SK-N-SH (cell line): ENCODE measurements at regions not wholly inside any gene's neighbourhood (a gene's known extent, or its start where the extent isn't known, plus 50 kb on each side); places are given as distances from the start of the nearest gene placed in this dataset.

ENCODE experiments used
- CTCF ChIA-PET: fragments of 300-600, 350-600 bp; formaldehyde crosslinking; extraction: SDS; loops from one replicate; lab custom pipeline; 2021; lab: Yijun Ruan, JAX
- POLR2A ChIA-PET: fragments of 350-600 bp; sonication (Branson Sonifier 250); formaldehyde crosslinking; extraction: SDS; loops from one replicate; lab custom pipeline; 2020; ENCODE audit warnings: antibody characterized with exemption, inconsistent platforms; lab: Yijun Ruan, JAX
- DNase-seq: peaks from one replicate; pipeline ENCODE4 v3.0.0; 2012
- H2AFZ ChIP-seq: fragments of 200-600 bp; sonication (generic); 2 replicates; pipeline ENCODE4 v1.8.1; 2016; ENCODE audit warnings: antibody characterized with exemption, mild to moderate bottlenecking, low read depth
- H3F3A ChIP-seq: fragments of 200-600 bp; sonication (generic); replicated peaks from 2 replicates; pipeline ENCODE3; 2016; ENCODE audit warnings: antibody characterized with exemption, mild to moderate bottlenecking; ENCODE audit not compliant: insufficient read depth
- H3K27ac ChIP-seq, 2 experiments: fragments of 200-500 bp in 1 of 2; fragments of 200-600 bp in 1 of 2; sonication (Bioruptor generic) in 1 of 2; sonication (generic), shearing (Covaris generic) in 1 of 2; 2 replicates each; pipeline versions ENCODE4 v1.5.1 to v1.6.1; 2014 to 2016; ENCODE audit warnings: low read depth in 2 of 2, inconsistent platforms in 1 of 2, low read length in 1 of 2, mild to moderate bottlenecking in 1 of 2, mixed read lengths in 1 of 2
- H3K27me3 ChIP-seq: fragments of 200-600 bp; sonication (generic), shearing (Covaris generic); 2 replicates; pipeline ENCODE4 v1.6.1; 2016; ENCODE audit warnings: mixed run types; ENCODE audit not compliant: insufficient read depth
- H3K36me3 ChIP-seq, 2 experiments: fragments of 200-500 bp in 1 of 2; fragments of 200-600 bp in 1 of 2; sonication (Bioruptor generic) in 1 of 2; sonication (generic) in 1 of 2; replicated peaks in 1 of 2; 2 replicates each; pipeline versions ENCODE3 to v1.5.1; 2014 to 2016; ENCODE audit warnings: low read length in 1 of 2, mild to moderate bottlenecking in 1 of 2; ENCODE audit not compliant: insufficient read depth in 2 of 2, control insufficient read depth in 1 of 2
- H3K4me1 ChIP-seq, 2 experiments: fragments of 200-500 bp in 1 of 2; fragments of 200-600 bp in 1 of 2; sonication (Bioruptor generic) in 1 of 2; sonication (generic), shearing (Covaris generic) in 1 of 2; 2 replicates each; pipeline versions ENCODE4 v1.5.1 to v1.6.1; 2014 to 2016; ENCODE audit warnings: low read depth in 1 of 2, low read length in 1 of 2, mixed run types in 1 of 2; ENCODE audit not compliant: insufficient read depth in 2 of 2, control insufficient read depth in 1 of 2
- H3K4me2 ChIP-seq: fragments of 200-600 bp; sonication (generic), shearing (Covaris generic); 2 replicates; pipeline ENCODE4 v1.6.1; 2017; ENCODE audit warnings: mixed run types
- H3K4me3 ChIP-seq, 2 experiments: fragments of 200-500 bp in 1 of 2; fragments of 200-600 bp in 1 of 2; sonication (Bioruptor generic) in 1 of 2; sonication (generic), shearing (Covaris generic) in 1 of 2; 2 replicates each; pipeline versions ENCODE4 v1.5.1 to v1.8.1; 2014 to 2016; ENCODE audit warnings: low read depth in 2 of 2, inconsistent platforms in 1 of 2, low read length in 1 of 2, mild to moderate bottlenecking in 1 of 2, mixed read lengths in 1 of 2, moderate library complexity in 1 of 2
- H3K79me2 ChIP-seq: fragments of 200-600 bp; sonication (generic); 2 replicates; pipeline ENCODE4 v1.8.1; 2017; ENCODE audit warnings: mild to moderate bottlenecking; ENCODE audit not compliant: insufficient read depth
- H3K9ac ChIP-seq: fragments of 200-600 bp; sonication (generic); 2 replicates; pipeline ENCODE4 v1.6.1; 2017; ENCODE audit warnings: mixed run types
- H3K9me2 ChIP-seq: fragments of 200-600 bp; sonication (generic); 2 replicates; pipeline ENCODE4 v1.6.1; 2017; ENCODE audit warnings: mixed run types
- H3K9me3 ChIP-seq: fragments of 200-600 bp; sonication (generic); 2 replicates; pipeline ENCODE4 v1.6.1; 2017; ENCODE audit warnings: mixed run types, mild to moderate bottlenecking, moderate library complexity
- H4K20me1 ChIP-seq: fragments of 200-600 bp; sonication (generic); 2 replicates; pipeline ENCODE4 v1.6.1; 2017; ENCODE audit warnings: mild to moderate bottlenecking, mixed run types; ENCODE audit not compliant: insufficient read depth
- EP300 ChIP-seq, 2 experiments: IDR thresholded peaks; 2 replicates each; pipeline versions ENCODE4 v1.4.0 to v1.6.1; 2012; ENCODE audit warnings: borderline replicate concordance in 1 of 2, low read depth in 1 of 2, low read length in 1 of 2
- FOXJ3 ChIP-seq: sonication (generic); formaldehyde crosslinking; IDR thresholded peaks from 2 replicates; pipeline ENCODE4 v1.5.1; 2020; ENCODE audit warnings: mild to moderate bottlenecking, missing genetic modification reagents
- FOXM1 ChIP-seq: IDR thresholded peaks from 2 replicates; pipeline ENCODE4 v1.4.0; 2012; ENCODE audit warnings: low read depth, mild to moderate bottlenecking
- GATA2 ChIP-seq: sonication (generic); formaldehyde crosslinking; IDR thresholded peaks from 2 replicates; pipeline ENCODE4 v1.5.0; 2020; ENCODE audit warnings: mild to moderate bottlenecking, missing genetic modification reagents
- MEF2A ChIP-seq: IDR thresholded peaks from 2 replicates; pipeline ENCODE4 v1.4.0; 2012; ENCODE audit warnings: low read depth, borderline replicate concordance
- NFIC ChIP-seq: IDR thresholded peaks from 2 replicates; pipeline ENCODE4 v1.4.0; 2012; ENCODE audit warnings: borderline replicate concordance
- RAD21 ChIP-seq: IDR thresholded peaks from 2 replicates; pipeline ENCODE4 v1.6.1; 2012; ENCODE audit warnings: mild to moderate bottlenecking, low read length
- RCOR1 ChIP-seq: fragments of 150-350 bp; IDR thresholded peaks from 2 replicates; pipeline ENCODE4 v1.6.1; 2017; ENCODE audit warnings: antibody characterized with exemption, low read length
- WGBS: methylation state at CpG from one replicate; pipeline ENCODE4 v1.1.6; 2017; ENCODE audit warnings: low lambda C conversion rate; 5-methylcytosine and 5-hydroxymethylcytosine counted together
- TF ChIP-seq, protein P1 (sequence below): IDR thresholded peaks from 2 replicates; pipeline ENCODE4 v1.6.1; 2012; ENCODE audit warnings: mild to moderate bottlenecking, low read depth, low read length, moderate library complexity
- TF ChIP-seq, protein P2 (sequence below): IDR thresholded peaks from 2 replicates; pipeline ENCODE4 v1.4.0; 2012; ENCODE audit warnings: low read depth
- TF ChIP-seq, protein P3 (sequence below): fragments of 150-350 bp; IDR thresholded peaks from 2 replicates; pipeline ENCODE4 v1.6.1; 2017; ENCODE audit warnings: antibody characterized with exemption, low read length, low read depth, borderline replicate concordance

DNA sequence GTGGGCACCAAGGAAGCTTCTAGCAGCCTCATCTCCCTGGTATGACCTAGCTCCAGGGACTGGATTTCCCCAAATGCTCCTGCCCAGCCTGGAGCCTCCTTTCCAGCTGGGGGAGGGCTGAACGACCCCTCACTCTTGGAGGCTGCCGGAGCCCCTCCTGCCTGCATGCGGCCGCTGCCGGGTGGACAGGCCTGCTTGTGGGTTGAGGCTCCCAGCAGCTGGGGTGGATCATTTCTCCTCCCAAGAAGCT is 213.6 kb downstream of the SEC14L1 start (continued):
- TF ChIP-seq, protein P1, sequence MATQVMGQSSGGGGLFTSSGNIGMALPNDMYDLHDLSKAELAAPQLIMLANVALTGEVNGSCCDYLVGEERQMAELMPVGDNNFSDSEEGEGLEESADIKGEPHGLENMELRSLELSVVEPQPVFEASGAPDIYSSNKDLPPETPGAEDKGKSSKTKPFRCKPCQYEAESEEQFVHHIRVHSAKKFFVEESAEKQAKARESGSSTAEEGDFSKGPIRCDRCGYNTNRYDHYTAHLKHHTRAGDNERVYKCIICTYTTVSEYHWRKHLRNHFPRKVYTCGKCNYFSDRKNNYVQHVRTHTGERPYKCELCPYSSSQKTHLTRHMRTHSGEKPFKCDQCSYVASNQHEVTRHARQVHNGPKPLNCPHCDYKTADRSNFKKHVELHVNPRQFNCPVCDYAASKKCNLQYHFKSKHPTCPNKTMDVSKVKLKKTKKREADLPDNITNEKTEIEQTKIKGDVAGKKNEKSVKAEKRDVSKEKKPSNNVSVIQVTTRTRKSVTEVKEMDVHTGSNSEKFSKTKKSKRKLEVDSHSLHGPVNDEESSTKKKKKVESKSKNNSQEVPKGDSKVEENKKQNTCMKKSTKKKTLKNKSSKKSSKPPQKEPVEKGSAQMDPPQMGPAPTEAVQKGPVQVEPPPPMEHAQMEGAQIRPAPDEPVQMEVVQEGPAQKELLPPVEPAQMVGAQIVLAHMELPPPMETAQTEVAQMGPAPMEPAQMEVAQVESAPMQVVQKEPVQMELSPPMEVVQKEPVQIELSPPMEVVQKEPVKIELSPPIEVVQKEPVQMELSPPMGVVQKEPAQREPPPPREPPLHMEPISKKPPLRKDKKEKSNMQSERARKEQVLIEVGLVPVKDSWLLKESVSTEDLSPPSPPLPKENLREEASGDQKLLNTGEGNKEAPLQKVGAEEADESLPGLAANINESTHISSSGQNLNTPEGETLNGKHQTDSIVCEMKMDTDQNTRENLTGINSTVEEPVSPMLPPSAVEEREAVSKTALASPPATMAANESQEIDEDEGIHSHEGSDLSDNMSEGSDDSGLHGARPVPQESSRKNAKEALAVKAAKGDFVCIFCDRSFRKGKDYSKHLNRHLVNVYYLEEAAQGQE, result no peak
- no peak for TF ChIP-seq NFIC
- TF ChIP-seq FOXM1, result no peak
- no peak for TF ChIP-seq MEF2A
- TF ChIP-seq, protein P2, sequence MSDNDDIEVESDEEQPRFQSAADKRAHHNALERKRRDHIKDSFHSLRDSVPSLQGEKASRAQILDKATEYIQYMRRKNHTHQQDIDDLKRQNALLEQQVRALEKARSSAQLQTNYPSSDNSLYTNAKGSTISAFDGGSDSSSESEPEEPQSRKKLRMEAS, result no peak

- POLR2A ChIA-PET, result interaction anchor here (1.2 kb wide), 1 partner anchor 11 kb away, joined by 4 read pairs; no protein-coding TSS in a partner anchor
- Histone ChIP-seq H3K27ac (peak overlapping the region in 1 of 2 experiments; percentile 28; a peak in 3 of 4 replicates), H3F3A (peaks cover 13% of the 10 kb centered on the region), H3K36me3 (no peaks in the 10 kb centered on the region)
- no peak for TF ChIP-seq RAD21
- no peak for TF ChIP-seq EP300 (IDR thresholded peaks at IDR 0.05; ENCODE audit: borderline replicate concordance in 1 of 2, low read depth in 1 of 2, low read length in 1 of 2)
- TF ChIP-seq, protein P3, sequence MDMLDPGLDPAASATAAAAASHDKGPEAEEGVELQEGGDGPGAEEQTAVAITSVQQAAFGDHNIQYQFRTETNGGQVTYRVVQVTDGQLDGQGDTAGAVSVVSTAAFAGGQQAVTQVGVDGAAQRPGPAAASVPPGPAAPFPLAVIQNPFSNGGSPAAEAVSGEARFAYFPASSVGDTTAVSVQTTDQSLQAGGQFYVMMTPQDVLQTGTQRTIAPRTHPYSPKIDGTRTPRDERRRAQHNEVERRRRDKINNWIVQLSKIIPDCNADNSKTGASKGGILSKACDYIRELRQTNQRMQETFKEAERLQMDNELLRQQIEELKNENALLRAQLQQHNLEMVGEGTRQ, result no peak
- 0 out of 2 replicates have a peak, but pooled peaks have one; percentile 30 for TF ChIP-seq FOXJ3 (CRISPR knock-in tag)
- TF ChIP-seq GATA2, result no peak
- TF ChIP-seq, protein P1, result no peak
- TF ChIP-seq RCOR1, result peak; percentile 56; the same call in 1 of the 2 replicates
- TF ChIP-seq, all 33 proteins: peak for 2
- Histone ChIP-seq H3K9ac (no peak overlapping the region), H3K4me1 (peaks cover 9 to 54% of the 10 kb centered on the region in 2 experiments; a peak in 2 of 4 replicates), H2AFZ (no peak overlapping the region), H3K9me3 (no peaks in the 10 kb centered on the region), H3K27me3 (no peaks in the 10 kb centered on the region), H4K20me1 (peaks cover 24% of the 10 kb centered on the region), H3K4me2 (no peak overlapping the region), H3K9me2 (no peaks in the 10 kb centered on the region), H3K4me3 (no peak overlapping the region), H3K79me2 (peaks cover 32% of the 10 kb centered on the region; the same call in 1 of the 2 replicates)
- peak; percentile 60 for DNase-seq
- CTCF ChIA-PET, result interaction anchor here (0.6 to 17.7 kb wide), 10 partner anchors 11 to 808 kb away, joined by 3 to 133 read pairs (median 3); no protein-coding TSS in a partner anchor
- 77% methylated on average over 25 of the region's 25 CpGs for WGBS
These were observed 214.1 kb downstream of the SEC14L1 start for GRCh38 chr17:77354670-77355455.
